HG02884 (cell line): ENCODE measurements at regions not wholly inside any gene's neighbourhood (a gene's known extent, or its start where the extent isn't known, plus 50 kb on each side); places are given as distances from the start of the nearest gene placed in this dataset.

ENCODE experiments used
- ATAC-seq: cut with Tn5 transposase; IDR thresholded peaks from one replicate; pipeline ENCODE4 v1.9.1; 2021; ENCODE audit warnings: mild to moderate bottlenecking, moderate library complexity; ENCODE audit not compliant: unreplicated experiment

- no peak for ATAC-seq
Observed at GRCh38 chr9:108656566-108656965, 199.2 kb downstream of the ACTL7B start.

GRCh38 chr9:108655818-108656217 lies 200.0 kb downstream of the ACTL7B start:
- no peak for ATAC-seq

- no peak for ATAC-seq
Observed at GRCh38 chr9:108654566-108654965, 201.2 kb downstream of the ACTL7B start.

GRCh38 chr9:108652851-108653250 lies 202.9 kb downstream of the ACTL7B start:
- ATAC-seq, result no peak

- no peak for ATAC-seq
Observed at GRCh38 chr9:108650826-108651225, 205.0 kb downstream of the ACTL7B start.

- ATAC-seq, result no peak
Observed at GRCh38 chr9:108645520-108645919, 210.3 kb downstream of the ACTL7B start.

- no peak for ATAC-seq
Observed at GRCh38 chr9:108643731-108644510, 211.9 kb downstream of the ACTL7B start.

- ATAC-seq, result no peak
Observed at GRCh38 chr9:108642871-108643270, 212.9 kb downstream of the ACTL7B start.

GRCh38 chr9:108640230-108640629 lies 215.6 kb downstream of the ACTL7B start:
- ATAC-seq, result no peak

GRCh38 chr9:108639696-108640095 lies 216.1 kb downstream of the ACTL7B start:
- no peak for ATAC-seq

- no peak for ATAC-seq
Observed at GRCh38 chr9:108639091-108639490, 216.7 kb downstream of the ACTL7B start.

GRCh38 chr9:108637340-108637739 lies 218.4 kb downstream of the ACTL7B start:
- no peak for ATAC-seq

GRCh38 chr9:108636013-108636412 lies 219.8 kb downstream of the ACTL7B start:
- no peak for ATAC-seq

- no peak for ATAC-seq
Observed at GRCh38 chr9:108634672-108635462, 220.9 kb downstream of the ACTL7B start.

GRCh38 chr9:108634204-108634603 lies 221.6 kb downstream of the ACTL7B start:
- ATAC-seq, result no peak

GRCh38 chr9:108631496-108632285 lies 224.1 kb downstream of the ACTL7B start:
- no peak for ATAC-seq

GRCh38 chr9:108628316-108628715 lies 227.5 kb downstream of the ACTL7B start:
- ATAC-seq, result no peak

GRCh38 chr9:108626743-108627142 lies 229.0 kb downstream of the ACTL7B start:
- ATAC-seq, result no peak

GRCh38 chr9:108621991-108622855 lies 233.6 kb downstream of the ACTL7B start:
- ATAC-seq, result no peak

GRCh38 chr9:108620767-108621166 lies 235.0 kb downstream of the ACTL7B start:
- ATAC-seq, result no peak
